ENCODE measurements at regions not wholly inside any gene's neighbourhood (a gene's known extent, or its start where the extent isn't known, plus 50 kb on each side); places are given as distances from the start of the nearest gene placed in this dataset.

DNA sequence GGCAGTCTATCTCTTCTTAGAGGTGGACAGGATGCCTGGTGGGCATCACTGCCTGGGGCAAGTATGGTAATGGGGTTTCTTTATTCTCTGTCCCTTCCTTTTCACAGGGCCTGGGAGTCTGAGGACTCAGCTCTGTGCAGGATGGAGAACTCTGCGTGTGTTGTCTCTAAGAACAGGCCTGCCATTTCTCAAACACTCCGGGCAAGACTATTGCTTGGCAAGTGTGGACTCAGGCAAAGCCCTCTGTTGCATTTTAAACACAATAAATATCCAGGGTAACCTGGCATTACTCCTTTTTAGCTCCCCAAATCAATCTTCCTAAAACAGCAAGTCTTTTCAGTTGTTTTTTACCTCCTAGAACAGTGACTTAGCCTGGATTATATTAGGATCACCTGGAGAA is 185.1 kb upstream of the ROPN1 start:
- H3K9me3 ChIP-seq (ENCODE audit: control insufficient read depth, low read length), result no peaks in the 10 kb centered on the region
- WGBS, 2 experiments (ENCODE audit: insufficient coverage in 2 of 2), result 89 to 95% methylated on average over 2 of the region's 2 CpGs
- no peaks in the 10 kb centered on the region for H3K36me3 ChIP-seq (ENCODE audit: control insufficient read depth, insufficient read depth, low read length)
- H3K4me1 ChIP-seq (ENCODE audit: control insufficient read depth, insufficient read depth, low read length, poor library complexity, severe bottlenecking), result no peaks in the 10 kb centered on the region
- no peak overlapping the region for H3K27ac ChIP-seq (ENCODE audit: low read depth, low read length, severe bottlenecking)
- no peak overlapping the region for H3K4me3 ChIP-seq (ENCODE audit: extremely low read depth, insufficient read depth, low read length, poor library complexity, severe bottlenecking)

DNA sequence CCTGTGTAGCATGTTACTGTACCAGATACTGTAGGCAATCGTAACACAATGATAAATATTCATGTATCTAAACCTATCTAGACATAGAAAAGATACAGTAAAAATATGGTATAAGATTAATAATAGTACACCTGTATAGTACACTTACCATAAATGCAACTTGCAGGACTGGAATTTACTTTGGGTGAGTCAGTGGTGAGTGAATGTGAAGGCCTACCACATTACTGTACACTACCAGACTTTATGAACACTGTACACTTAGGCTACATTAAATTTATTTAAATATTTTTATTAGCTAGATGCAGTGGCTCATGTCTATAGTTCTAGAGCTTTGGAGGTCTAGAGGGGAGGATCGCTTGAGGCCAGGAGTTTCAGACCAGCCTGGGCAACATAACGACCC is 186.6 kb upstream of the ROPN1 start:
- Histone ChIP-seq H3K9me3 (ENCODE audit: control insufficient read depth, low read length) (no peaks in the 10 kb centered on the region), H3K4me3 (ENCODE audit: extremely low read depth, insufficient read depth, low read length, poor library complexity, severe bottlenecking) (no peak overlapping the region), H3K27ac (ENCODE audit: low read depth, low read length, severe bottlenecking) (no peak overlapping the region), H3K36me3 (ENCODE audit: control insufficient read depth, insufficient read depth, low read length) (no peaks in the 10 kb centered on the region), H3K4me1 (ENCODE audit: control insufficient read depth, insufficient read depth, low read length, poor library complexity, severe bottlenecking) (no peaks in the 10 kb centered on the region)
- 80% methylated on average over 1 of the region's 3 CpGs; no CpG with 5 or more reads in 1 of the 2 experiments for WGBS, 2 experiments (ENCODE audit: insufficient coverage in 2 of 2)

DNA sequence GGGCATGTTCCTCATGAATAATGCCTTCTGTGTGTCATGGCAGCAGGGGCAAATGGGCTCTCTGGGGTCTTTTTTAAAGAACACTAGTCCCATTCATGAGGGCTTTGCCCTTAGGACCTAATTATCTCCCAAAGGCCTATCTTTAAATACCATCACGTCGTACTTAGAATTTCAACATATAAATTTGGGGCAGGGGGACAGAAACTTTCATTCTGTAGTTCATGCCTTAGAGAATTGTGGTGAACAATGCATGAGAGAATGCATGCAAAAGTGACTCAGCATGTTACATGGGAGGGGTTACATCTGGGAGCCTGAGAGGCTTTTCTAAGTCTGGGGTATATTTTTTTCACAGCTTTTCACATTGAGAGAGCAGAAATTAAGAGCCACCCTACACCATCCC is 208.5 kb upstream of the ROPN1 start:
- Histone ChIP-seq H3K36me3 (ENCODE audit: control insufficient read depth, insufficient read depth, low read length) (no peaks in the 10 kb centered on the region), H3K9me3 (ENCODE audit: control insufficient read depth, low read length) (no peaks in the 10 kb centered on the region), H3K4me1 (ENCODE audit: control insufficient read depth, insufficient read depth, low read length, poor library complexity, severe bottlenecking) (peaks cover 14% of the 10 kb centered on the region), H3K27ac (ENCODE audit: low read depth, low read length, severe bottlenecking) (peak overlapping the region; percentile 84), H3K4me3 (ENCODE audit: extremely low read depth, insufficient read depth, low read length, poor library complexity, severe bottlenecking) (no peak overlapping the region)
- no CpG with 5 or more reads among the region's 2 CpGs for WGBS, 2 experiments (ENCODE audit: insufficient coverage in 2 of 2)

DNA sequence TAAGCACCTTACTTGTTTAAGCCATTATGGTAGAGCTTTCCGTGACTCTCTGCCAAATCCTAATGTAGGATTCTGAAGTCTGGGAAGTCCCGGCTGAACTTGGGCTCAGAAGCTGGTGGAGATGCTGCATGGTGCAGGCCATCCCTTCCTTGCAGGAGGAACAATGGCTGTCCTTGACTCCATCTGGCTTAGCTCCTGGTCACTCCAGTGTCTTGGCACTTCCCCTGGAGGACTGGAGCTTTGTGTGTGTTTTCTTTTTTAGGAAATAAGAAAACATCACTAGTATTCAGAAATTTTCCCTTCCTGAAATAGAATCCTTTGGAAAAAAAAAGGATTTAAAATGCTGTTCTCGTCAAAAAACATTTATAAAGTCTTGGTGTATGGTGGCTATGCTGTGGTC is 209.3 kb upstream of the ROPN1 start:
- Histone ChIP-seq H3K36me3 (ENCODE audit: control insufficient read depth, insufficient read depth, low read length) (no peaks in the 10 kb centered on the region), H3K27ac (ENCODE audit: low read depth, low read length, severe bottlenecking) (no peak overlapping the region), H3K9me3 (ENCODE audit: control insufficient read depth, low read length) (no peaks in the 10 kb centered on the region), H3K4me1 (ENCODE audit: control insufficient read depth, insufficient read depth, low read length, poor library complexity, severe bottlenecking) (peaks cover 14% of the 10 kb centered on the region), H3K4me3 (ENCODE audit: extremely low read depth, insufficient read depth, low read length, poor library complexity, severe bottlenecking) (no peak overlapping the region)
- WGBS, 2 experiments (ENCODE audit: insufficient coverage in 2 of 2), result 89 to 100% methylated on average over 2 to 3 of the region's 3 CpGs

DNA sequence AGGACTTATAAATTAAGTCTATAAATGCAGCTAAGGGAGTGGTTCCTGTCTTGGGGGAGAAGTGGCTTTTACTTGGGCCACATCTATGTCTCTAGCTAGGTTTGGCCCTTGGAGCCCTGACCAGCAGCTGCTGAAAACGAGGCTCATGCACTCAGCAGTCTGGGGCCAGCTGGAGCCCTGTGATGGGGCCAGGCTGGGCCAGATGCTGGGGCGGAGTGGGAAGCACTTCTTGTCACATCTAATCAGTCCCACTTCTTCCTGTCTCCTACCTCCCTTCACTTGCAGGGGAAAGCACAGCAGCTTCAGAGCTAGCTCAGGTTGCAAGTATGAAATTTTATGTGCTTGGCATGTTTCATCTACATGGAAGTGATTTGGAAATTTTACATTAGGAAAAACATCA is 209.9 kb upstream of the ROPN1 start:
- Histone ChIP-seq H3K4me1 (ENCODE audit: control insufficient read depth, insufficient read depth, low read length, poor library complexity, severe bottlenecking) (peaks cover 14% of the 10 kb centered on the region), H3K4me3 (ENCODE audit: extremely low read depth, insufficient read depth, low read length, poor library complexity, severe bottlenecking) (no peak overlapping the region), H3K9me3 (ENCODE audit: control insufficient read depth, low read length) (no peaks in the 10 kb centered on the region), H3K27ac (ENCODE audit: low read depth, low read length, severe bottlenecking) (no peak overlapping the region), H3K36me3 (ENCODE audit: control insufficient read depth, insufficient read depth, low read length) (no peaks in the 10 kb centered on the region)
- 67 to 76% methylated on average over 1 to 2 of the region's 2 CpGs for WGBS, 2 experiments (ENCODE audit: insufficient coverage in 2 of 2)

DNA sequence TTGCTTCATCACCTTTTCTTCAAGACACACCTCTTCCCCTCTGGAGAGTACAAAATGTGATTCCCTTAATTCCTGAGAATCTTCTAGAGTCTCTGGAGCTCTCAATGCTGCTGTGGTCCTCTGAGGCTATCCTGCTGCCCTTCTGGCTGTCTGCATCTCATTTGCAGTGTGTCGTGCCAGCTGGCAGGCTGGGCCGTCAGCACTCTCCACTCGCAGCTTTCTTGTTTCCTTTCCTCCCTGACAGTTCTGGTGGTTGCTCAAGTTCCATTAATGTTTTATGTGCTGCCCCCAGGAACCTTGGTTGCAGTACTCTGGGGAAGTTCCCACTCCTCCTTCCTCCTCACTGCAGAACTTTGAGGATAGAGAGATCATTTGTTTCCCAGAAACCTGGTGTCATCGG is 210.8 kb upstream of the ROPN1 start:
- Histone ChIP-seq H3K27ac (ENCODE audit: low read depth, low read length, severe bottlenecking) (no peak overlapping the region), H3K4me3 (ENCODE audit: extremely low read depth, insufficient read depth, low read length, poor library complexity, severe bottlenecking) (no peak overlapping the region), H3K36me3 (ENCODE audit: control insufficient read depth, insufficient read depth, low read length) (no peaks in the 10 kb centered on the region), H3K9me3 (ENCODE audit: control insufficient read depth, low read length) (no peaks in the 10 kb centered on the region), H3K4me1 (ENCODE audit: control insufficient read depth, insufficient read depth, low read length, poor library complexity, severe bottlenecking) (peaks cover 14% of the 10 kb centered on the region)
- WGBS, 2 experiments (ENCODE audit: insufficient coverage in 2 of 2), result 84 to 86% methylated on average over 4 of the region's 4 CpGs

DNA sequence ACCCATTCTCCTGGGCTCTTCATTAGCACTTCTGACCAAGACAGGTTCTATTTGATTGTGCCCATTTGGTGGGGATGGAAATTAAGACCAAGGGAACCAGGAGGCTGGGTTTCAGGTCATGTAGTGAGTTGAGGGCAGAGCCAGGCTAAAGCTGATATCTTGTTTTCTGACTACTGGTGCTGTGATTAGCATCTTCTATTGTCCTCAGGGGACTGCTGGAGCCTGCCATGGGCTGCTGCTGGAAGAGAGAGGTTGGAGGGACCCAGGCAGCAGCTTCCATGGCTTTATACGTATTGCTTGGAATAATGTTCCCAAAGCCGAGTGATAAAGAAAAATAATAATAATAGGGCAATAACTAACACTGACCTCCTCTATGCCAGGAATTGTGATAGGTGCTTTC is 211.4 kb upstream of the ROPN1 start:
- Histone ChIP-seq H3K36me3 (ENCODE audit: control insufficient read depth, insufficient read depth, low read length) (no peaks in the 10 kb centered on the region), H3K4me1 (ENCODE audit: control insufficient read depth, insufficient read depth, low read length, poor library complexity, severe bottlenecking) (peaks cover 14% of the 10 kb centered on the region), H3K4me3 (ENCODE audit: extremely low read depth, insufficient read depth, low read length, poor library complexity, severe bottlenecking) (no peak overlapping the region), H3K9me3 (ENCODE audit: control insufficient read depth, low read length) (no peaks in the 10 kb centered on the region), H3K27ac (ENCODE audit: low read depth, low read length, severe bottlenecking) (no peak overlapping the region)
- 100% methylated on average over 1 of the region's 2 CpGs; no CpG with 5 or more reads in 1 of the 2 experiments for WGBS, 2 experiments (ENCODE audit: insufficient coverage in 2 of 2)

DNA sequence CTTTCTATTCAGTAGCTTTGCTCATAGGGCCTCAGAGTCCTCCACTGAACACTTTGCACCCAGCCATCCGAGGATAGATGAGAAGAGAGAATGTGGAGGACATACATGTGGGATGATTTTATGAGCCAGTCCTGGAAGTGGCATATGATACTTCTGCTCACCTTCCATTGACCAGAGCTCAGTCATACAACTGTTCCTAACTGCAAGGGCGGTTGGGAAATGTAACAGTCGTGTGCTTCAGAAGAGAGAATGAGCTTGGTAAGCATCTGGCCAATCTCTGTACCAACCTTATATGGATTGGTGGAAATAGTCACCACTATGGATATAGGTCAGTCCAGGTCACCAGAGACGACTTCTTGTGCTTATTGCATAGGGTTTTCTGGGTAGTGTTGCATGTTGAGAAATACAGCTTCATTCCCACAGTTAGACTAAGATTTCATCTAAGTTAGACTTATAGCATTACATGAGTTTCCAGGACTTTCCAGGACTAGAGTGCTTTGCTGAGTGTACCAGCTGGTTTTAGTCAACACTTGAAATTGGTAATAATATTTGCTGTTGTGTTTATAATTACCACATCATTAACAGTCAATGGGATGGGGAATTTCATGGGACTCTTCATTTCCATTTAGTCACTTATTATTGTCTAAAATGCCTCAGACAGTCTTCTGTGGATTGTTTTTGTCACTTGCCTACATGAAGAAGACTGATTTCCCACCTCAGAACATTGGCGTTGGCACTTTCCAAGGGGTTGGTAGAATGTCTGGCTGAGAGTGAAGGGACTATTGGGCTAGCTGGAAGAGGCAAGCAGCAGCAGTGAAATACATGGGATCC is 214.5 kb upstream of the ROPN1 start:
- Histone ChIP-seq H3K4me3 (ENCODE audit: extremely low read depth, insufficient read depth, low read length, poor library complexity, severe bottlenecking) (no peak overlapping the region), H3K4me1 (ENCODE audit: control insufficient read depth, insufficient read depth, low read length, poor library complexity, severe bottlenecking) (no peaks in the 10 kb centered on the region), H3K9me3 (ENCODE audit: control insufficient read depth, low read length) (no peaks in the 10 kb centered on the region), H3K27ac (ENCODE audit: low read depth, low read length, severe bottlenecking) (no peak overlapping the region), H3K36me3 (ENCODE audit: control insufficient read depth, insufficient read depth, low read length) (no peaks in the 10 kb centered on the region)
- WGBS, 2 experiments (ENCODE audit: insufficient coverage in 2 of 2), result 90% methylated on average over 2 of the region's 5 CpGs; no CpG with 5 or more reads in 1 of the 2 experiments

DNA sequence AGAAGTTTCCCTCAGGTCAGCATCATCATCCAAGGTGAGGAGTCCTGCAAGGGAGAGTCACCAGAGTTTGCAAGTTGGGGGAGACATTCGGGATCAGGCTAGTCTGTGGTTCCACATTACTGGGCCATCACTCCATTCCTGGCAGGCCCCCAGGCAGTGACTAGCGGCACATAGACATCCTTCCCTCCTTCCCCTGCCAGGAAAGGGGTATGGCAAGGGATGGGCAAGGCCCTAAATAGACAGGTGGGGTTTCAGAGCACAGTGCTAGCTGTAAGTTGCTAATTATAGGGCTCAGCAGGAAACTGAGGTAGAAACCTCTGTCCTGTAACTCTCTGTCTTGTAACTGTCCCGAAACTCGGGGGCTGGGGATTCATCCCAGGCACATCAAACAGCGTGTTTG is 215.2 kb upstream of the ROPN1 start:
- H3K4me1 ChIP-seq (ENCODE audit: control insufficient read depth, insufficient read depth, low read length, poor library complexity, severe bottlenecking), result no peaks in the 10 kb centered on the region
- H3K27ac ChIP-seq (ENCODE audit: low read depth, low read length, severe bottlenecking), result no peak overlapping the region
- H3K36me3 ChIP-seq (ENCODE audit: control insufficient read depth, insufficient read depth, low read length), result no peaks in the 10 kb centered on the region
- H3K9me3 ChIP-seq (ENCODE audit: control insufficient read depth, low read length), result no peaks in the 10 kb centered on the region
- WGBS, 2 experiments (ENCODE audit: insufficient coverage in 2 of 2), result 97 to 98% methylated on average over 4 of the region's 5 CpGs
- H3K4me3 ChIP-seq (ENCODE audit: extremely low read depth, insufficient read depth, low read length, poor library complexity, severe bottlenecking), result no peak overlapping the region

DNA sequence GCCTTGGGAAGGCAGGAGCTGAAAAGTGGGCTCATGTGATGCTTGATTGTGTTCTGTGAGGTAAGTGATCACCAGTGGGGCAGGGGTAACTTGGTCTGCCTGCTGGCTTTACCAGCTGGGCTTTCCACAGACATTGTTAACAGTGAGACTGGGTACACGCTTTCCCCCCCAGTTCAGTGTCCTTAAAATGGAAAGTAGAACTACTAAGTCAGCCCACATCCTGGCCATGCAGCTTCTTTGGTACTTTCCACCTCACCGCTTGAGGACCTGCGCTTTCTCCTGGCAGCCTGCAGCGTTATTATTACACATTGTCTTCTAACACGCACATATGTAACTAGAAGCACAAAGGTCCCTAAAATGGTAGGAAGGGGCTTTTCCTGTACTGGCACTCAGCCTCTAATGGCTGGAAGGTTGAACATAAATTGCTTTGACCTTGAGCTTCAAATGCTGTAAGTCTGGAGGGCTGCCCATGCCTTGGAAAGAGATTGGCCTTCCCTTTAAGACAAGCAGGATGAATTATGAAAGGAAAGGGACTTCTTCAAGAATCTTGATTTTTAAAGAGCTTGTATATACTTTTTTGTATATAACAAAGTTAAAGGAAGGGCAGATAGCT is 216.1 kb upstream of the ROPN1 start:
- Histone ChIP-seq H3K4me1 (ENCODE audit: control insufficient read depth, insufficient read depth, low read length, poor library complexity, severe bottlenecking) (no peaks in the 10 kb centered on the region), H3K27ac (ENCODE audit: low read depth, low read length, severe bottlenecking) (no peak overlapping the region), H3K9me3 (ENCODE audit: control insufficient read depth, low read length) (no peaks in the 10 kb centered on the region), H3K4me3 (ENCODE audit: extremely low read depth, insufficient read depth, low read length, poor library complexity, severe bottlenecking) (no peak overlapping the region), H3K36me3 (ENCODE audit: control insufficient read depth, insufficient read depth, low read length) (no peaks in the 10 kb centered on the region)
- WGBS, 2 experiments (ENCODE audit: insufficient coverage in 2 of 2), result 90 to 91% methylated on average over 1 to 3 of the region's 5 CpGs

DNA sequence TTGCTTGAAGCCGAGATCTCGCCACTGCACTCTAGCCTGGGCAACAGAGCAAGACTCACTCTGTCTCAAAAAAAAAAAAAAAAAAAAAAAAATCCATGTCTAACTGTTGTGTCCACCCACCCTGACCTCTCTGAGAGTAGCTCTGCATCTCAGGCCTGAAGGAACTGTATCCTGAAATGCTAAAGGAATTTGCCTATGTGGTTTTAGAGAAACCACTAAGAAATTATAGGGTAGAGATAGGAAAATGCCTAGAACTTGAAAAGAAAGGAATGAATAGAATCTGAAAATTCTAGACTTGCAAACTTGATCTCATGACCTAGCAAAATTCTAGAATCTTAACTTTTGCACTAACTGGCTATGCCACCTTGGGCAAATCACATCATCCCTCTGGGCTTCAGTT is 217.5 kb upstream of the ROPN1 start:
- Histone ChIP-seq H3K4me1 (ENCODE audit: control insufficient read depth, insufficient read depth, low read length, poor library complexity, severe bottlenecking) (no peaks in the 10 kb centered on the region), H3K4me3 (ENCODE audit: extremely low read depth, insufficient read depth, low read length, poor library complexity, severe bottlenecking) (no peak overlapping the region), H3K27ac (ENCODE audit: low read depth, low read length, severe bottlenecking) (no peak overlapping the region), H3K9me3 (ENCODE audit: control insufficient read depth, low read length) (no peaks in the 10 kb centered on the region), H3K36me3 (ENCODE audit: control insufficient read depth, insufficient read depth, low read length) (no peaks in the 10 kb centered on the region)
- WGBS, 2 experiments (ENCODE audit: insufficient coverage in 2 of 2), result no CpG with 5 or more reads among the region's 2 CpGs

Data from mesodermal cell (in vitro differentiated cells).